K562 (cell line): ENCODE measurements at regions not wholly inside any gene's neighbourhood (a gene's known extent, or its start where the extent isn't known, plus 50 kb on each side); places are given as distances from the start of the nearest gene placed in this dataset.

ENCODE experiments used
- ATAC-seq: fragments of 200-7000 bp; cut with Tn5 transposase; 3 replicates; pipeline ENCODE4 v1.9.1; 2020; ENCODE audit warnings: moderate library complexity
- BruUV-seq: library from RNA; stranded (reverse); fragments of 400-500 nt; replicated peaks from 2 replicates; lab custom pipeline; 2021; lab: Mats Ljungman, UMichigan
- CTCF ChIA-PET: fragments of 300-600 bp; formaldehyde crosslinking; extraction: SDS; loops from one replicate; lab custom pipeline; 2021; ENCODE audit warnings: low intra/inter-chr PET ratio; lab: Yijun Ruan, JAX
- POLR2A ChIA-PET: fragments of 300-600, 350-650 bp; sonication (Branson Sonifier 250); formaldehyde crosslinking; extraction: SDS; loops from one replicate; lab custom pipeline; 2021; ENCODE audit warnings: antibody characterized with exemption, inconsistent platforms; lab: Yijun Ruan, JAX
- DNase-seq, 4 experiments: peaks; one replicate each; pipeline versions ENCODE4 v3.0.0 to v3.0.0-alpha.2; 2011 to 2018; ENCODE audit warnings: low spot score in 3 of 4, mixed read lengths in 3 of 4; ENCODE audit errors: extremely low read depth in 1 of 4
- FAIRE-seq: peaks from 2 replicates; lab custom pipeline; 2011; peaks lifted over from hg19 to GRCh38; lab: Jason Lieb, UNC
- H2AFZ ChIP-seq: 2 replicates; pipeline ENCODE4 v1.6.0; 2011; ENCODE audit warnings: low read depth, low read length, control low read depth, inconsistent platforms
- H3K27ac ChIP-seq: fragments of 200-600 bp; 3 replicates; pipeline ENCODE4 v1.8.0; 2011; ENCODE audit warnings: low read depth, mild to moderate bottlenecking, control low read depth, inconsistent platforms, low read length, moderate library complexity, mixed read lengths; ENCODE audit errors: extremely low read depth
- H3K27me3 ChIP-seq, 2 experiments: fragments of 300-600 bp in 1 of 2; 2 replicates in 1 of 2; 3 replicates in 1 of 2; pipeline versions ENCODE4 v1.6.0 to v1.8.0; 2011; ENCODE audit warnings: inconsistent platforms in 2 of 2, low read length in 2 of 2, mild to moderate bottlenecking in 1 of 2, mixed read lengths in 1 of 2, moderate library complexity in 1 of 2; ENCODE audit not compliant: control insufficient read depth in 2 of 2, insufficient read depth in 2 of 2
- H3K36me3 ChIP-seq: fragments of 300-600 bp; 3 replicates; pipeline ENCODE4 v1.8.0; 2011; ENCODE audit warnings: mild to moderate bottlenecking, low read length, inconsistent platforms; ENCODE audit not compliant: control insufficient read depth, insufficient read depth
- H3K4me1 ChIP-seq, 2 experiments: fragments of 200-600 bp in 1 of 2; replicated peaks in 1 of 2; 2 replicates in 1 of 2; 3 replicates in 1 of 2; pipeline versions ENCODE4 v1.5.1 to v1.8.0; 2011; ENCODE audit warnings: inconsistent platforms in 2 of 2, low read length in 2 of 2, mild to moderate bottlenecking in 1 of 2, mixed read lengths in 1 of 2, moderate library complexity in 1 of 2; ENCODE audit not compliant: control insufficient read depth in 2 of 2, insufficient read depth in 2 of 2
- H3K4me2 ChIP-seq: 2 replicates; pipeline ENCODE4 v1.6.1; 2011; ENCODE audit warnings: low read length, control low read depth, inconsistent platforms, mixed read lengths; ENCODE audit not compliant: insufficient read depth
- H3K4me3 ChIP-seq: fragments of 200-600 bp; sonication (generic), shearing (Covaris generic); 2 replicates; pipeline ENCODE4 v1.5.1; 2016; ENCODE audit warnings: control low read depth, inconsistent platforms
- H3K79me2 ChIP-seq: fragments of 200-600 bp; 3 replicates; pipeline ENCODE4 v1.8.0; 2011; ENCODE audit warnings: low read length, inconsistent platforms; ENCODE audit not compliant: control insufficient read depth, insufficient read depth
- H3K9ac ChIP-seq, 2 experiments: 2 replicates each; pipeline versions ENCODE4 v1.6.0 to v1.6.1; 2011; ENCODE audit warnings: low read depth in 2 of 2, low read length in 2 of 2, control low read depth in 1 of 2, inconsistent platforms in 1 of 2, mild to moderate bottlenecking in 1 of 2, mixed read lengths in 1 of 2; ENCODE audit not compliant: insufficient read depth in 1 of 2
- H3K9me1 ChIP-seq: one replicate; pipeline ENCODE4 v1.6.0; 2011; ENCODE audit warnings: inconsistent platforms, mild to moderate bottlenecking, low read length, moderate library complexity; ENCODE audit not compliant: control insufficient read depth, insufficient read depth
- H3K9me3 ChIP-seq: replicated peaks from 2 replicates; pipeline ENCODE4 v1.5.1; 2011; ENCODE audit warnings: low read depth, low read length, inconsistent platforms; ENCODE audit not compliant: control insufficient read depth, insufficient read depth
- H4K20me1 ChIP-seq: replicated peaks from 2 replicates; pipeline ENCODE4 v1.6.1; 2011; ENCODE audit warnings: low read length, inconsistent platforms, mixed read lengths; ENCODE audit not compliant: control insufficient read depth, insufficient read depth
- CBFB ChIP-seq: sonication (generic); formaldehyde crosslinking; IDR thresholded peaks from 2 replicates; pipeline ENCODE4 v1.4.0; 2020; ENCODE audit warnings: mild to moderate bottlenecking, missing genetic modification reagents
- E4F1 ChIP-seq: fragments of 250-450 bp; sonication (Bioruptor Pico); IDR thresholded peaks from 2 replicates; pipeline ENCODE4 v1.5.0; 2021; ENCODE audit warnings: mild to moderate bottlenecking, borderline replicate concordance
- ILF3 ChIP-seq: fragments of 450-650 bp; IDR thresholded peaks from 2 replicates; pipeline ENCODE4 v1.6.1; 2018; ENCODE audit warnings: antibody characterized with exemption, mild to moderate bottlenecking, moderate library complexity, borderline replicate concordance
- NEUROD1 ChIP-seq: fragments of 150-350 bp; IDR thresholded peaks from 2 replicates; pipeline ENCODE4 v1.6.1; 2014; ENCODE audit warnings: borderline replicate concordance, low read length, low read depth; ENCODE audit not compliant: partially characterized antibody
- SMAD4 ChIP-seq: fragments of 250-450 bp; sonication (Bioruptor Pico); conservative IDR thresholded peaks from 2 replicates; pipeline ENCODE4 v1.8.0; 2021; ENCODE audit warnings: inconsistent platforms, mild to moderate bottlenecking, moderate library complexity
- SOX6 ChIP-seq: fragments of 450-650 bp; IDR thresholded peaks from 2 replicates; pipeline ENCODE4 v1.6.1; 2014; ENCODE audit warnings: mild to moderate bottlenecking
- WGBS: fragments of 100-300 bp; shearing (Covaris generic); methylation state at CpG from one replicate; pipeline ENCODE4 v1.1.6; 2016; ENCODE audit warnings: low coverage, mixed read lengths; ENCODE audit not compliant: insufficient coverage; ENCODE audit errors: missing lambda C conversion rate; 5-methylcytosine and 5-hydroxymethylcytosine counted together
- in situ Hi-C: fragments of 300-500 bp; cut with MboI; formaldehyde crosslinking; loops from 4 replicates; pipeline ENCODE4 v1.15.0; 2018; ENCODE audit warnings: inconsistent platforms, mixed read lengths
- intact Hi-C: fragments of 100-400 bp; cut with micrococcal nuclease; formaldehyde crosslinking; loops from 2 replicates; pipeline ENCODE4 v1.14.2; 2022
- TF ChIP-seq, protein P1 (sequence below): fragments of 250-450 bp; sonication (Bioruptor Pico); IDR thresholded peaks from 2 replicates; pipeline ENCODE4 v1.5.0; 2021; ENCODE audit warnings: mild to moderate bottlenecking, moderate library complexity

- Histone ChIP-seq H3K4me3 (no peak overlapping the region), H3K36me3 (no peaks in the 10 kb centered on the region), H3K79me2 (no peaks in the 10 kb centered on the region), H4K20me1 (no peaks in the 10 kb centered on the region), H3K9ac (no peak overlapping the region), H3K4me2 (no peak overlapping the region), H3K9me3 (no peaks in the 10 kb centered on the region; the same call in none of the 2 replicates), H3K9me1 (no peaks in the 10 kb centered on the region), H3K27me3 (no peaks in the 10 kb centered on the region), H3K4me1 (no peaks in the 10 kb centered on the region), H3K27ac (no peak overlapping the region), H2AFZ (no peak overlapping the region)
- BruUV-seq = no TSS peak
- no peak for TF ChIP-seq CBFB (CRISPR knock-in tag)
- no peak for TF ChIP-seq SOX6
- TF ChIP-seq ILF3 = no peak
- TF ChIP-seq, protein P1, sequence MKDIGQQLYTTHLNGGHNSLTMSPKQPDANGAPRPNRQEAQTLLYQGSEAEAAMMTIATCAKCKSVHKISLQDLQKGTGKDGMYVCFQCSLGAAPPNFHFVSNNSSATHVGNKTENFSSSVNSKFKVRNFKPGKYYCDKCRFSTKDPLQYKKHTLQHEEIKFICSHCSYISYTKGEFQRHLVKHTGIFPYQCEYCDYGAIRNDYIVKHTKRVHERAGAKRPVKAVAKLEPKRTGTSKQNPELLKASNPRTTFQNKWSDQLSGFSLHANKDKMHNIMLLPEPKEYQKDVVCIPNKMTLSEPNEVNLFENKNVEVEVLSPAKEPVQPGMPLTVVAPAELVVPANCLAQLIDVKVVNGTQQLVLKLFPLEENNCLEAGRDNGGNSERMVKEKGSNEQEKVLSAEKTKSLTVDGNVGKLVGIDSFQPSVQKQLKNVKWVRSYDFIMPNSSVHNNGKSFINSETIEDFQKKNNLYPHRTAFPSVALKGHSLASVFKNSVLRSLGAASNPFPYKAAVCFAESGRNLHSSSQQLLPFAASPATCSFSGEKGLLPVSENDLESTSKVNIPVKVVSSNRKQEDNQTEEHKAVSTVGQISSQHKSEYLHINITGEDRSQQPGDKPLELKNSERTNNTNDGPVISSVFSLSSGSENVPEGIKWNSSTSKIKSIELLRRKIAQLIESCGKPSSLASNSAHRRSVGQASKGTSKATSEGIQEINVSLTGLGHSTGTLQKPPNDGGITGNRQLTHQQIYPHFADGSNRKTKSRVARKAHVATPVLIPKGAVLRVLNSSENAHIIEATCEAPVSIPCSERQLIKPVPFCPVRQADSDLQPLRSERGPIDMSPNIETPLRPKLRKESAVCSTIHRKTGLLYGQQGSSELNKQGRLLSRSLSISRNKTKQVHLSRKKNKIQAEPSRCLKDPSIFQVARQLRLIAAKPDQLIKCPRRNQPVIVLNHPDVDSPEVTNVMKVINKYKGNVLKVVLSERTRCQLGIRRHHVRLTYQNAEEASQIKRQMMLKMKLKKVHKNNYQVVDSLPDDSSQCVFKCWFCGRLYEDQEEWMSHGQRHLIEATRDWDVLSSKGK (CRISPR knock-in tag) = no peak
- no peak for TF ChIP-seq SMAD4 (CRISPR knock-in tag)
- no peak for TF ChIP-seq NEUROD1
- no peak for TF ChIP-seq E4F1 (CRISPR knock-in tag)
- CTCF ChIA-PET = no interaction called here
- intact Hi-C loops (no loop called here), in situ Hi-C loops (no loop called here)
- 0% methylated on average over 5 of the region's 5 CpGs for WGBS
- POLR2A ChIA-PET = no interaction called here
- ATAC-seq = no peak
- no peak for FAIRE-seq
- no peak for DNase-seq
Measured at GRCh38 chr18:29712785-29713184, 1329.8 kb downstream of the DSC3 start.
